Muscle of leg (tissue), 3 donors: ENCODE measurements at regions not wholly inside any gene's neighbourhood (a gene's known extent, or its start where the extent isn't known, plus 50 kb on each side); places are given as distances from the start of the nearest gene placed in this dataset.
A peak's percentile ranks its signal among the peaks of the same experiment; 100 is the strongest.

Experiments used
- DNase-seq: peaks from one replicate; pipeline ENCODE4 v3.0.0; 2013
- H3K27ac ChIP-seq: one replicate; pipeline ENCODE4 v1.5.1; 2013; ENCODE audit warnings: mild to moderate bottlenecking, low read length, control low read depth
- H3K27me3 ChIP-seq: one replicate; pipeline ENCODE4 v1.6.1; 2013; ENCODE audit warnings: low read length; ENCODE audit not compliant: control insufficient read depth, insufficient read depth
- H3K36me3 ChIP-seq: one replicate; pipeline ENCODE4 v1.6.1; 2013; ENCODE audit warnings: low read length; ENCODE audit not compliant: control insufficient read depth, insufficient read depth
- H3K4me1 ChIP-seq: one replicate; pipeline ENCODE4 v1.6.1; 2013; ENCODE audit warnings: low read length; ENCODE audit not compliant: control insufficient read depth, insufficient read depth
- H3K4me3 ChIP-seq: one replicate; pipeline ENCODE4 v1.5.1; 2013; ENCODE audit warnings: low read length, control low read depth
- H3K9me3 ChIP-seq: replicated peaks from 2 replicates; pipeline ENCODE4 v1.6.1; 2013; ENCODE audit warnings: low read depth, low read length; ENCODE audit not compliant: control insufficient read depth
- whole genome bisulfite sequencing: methylation state at CpG from one replicate; pipeline ENCODE4 v1.1.5; 2013; ENCODE audit warnings: missing lambda C conversion rate; ENCODE audit not compliant: insufficient coverage; 5-methylcytosine and 5-hydroxymethylcytosine counted together

DNA sequence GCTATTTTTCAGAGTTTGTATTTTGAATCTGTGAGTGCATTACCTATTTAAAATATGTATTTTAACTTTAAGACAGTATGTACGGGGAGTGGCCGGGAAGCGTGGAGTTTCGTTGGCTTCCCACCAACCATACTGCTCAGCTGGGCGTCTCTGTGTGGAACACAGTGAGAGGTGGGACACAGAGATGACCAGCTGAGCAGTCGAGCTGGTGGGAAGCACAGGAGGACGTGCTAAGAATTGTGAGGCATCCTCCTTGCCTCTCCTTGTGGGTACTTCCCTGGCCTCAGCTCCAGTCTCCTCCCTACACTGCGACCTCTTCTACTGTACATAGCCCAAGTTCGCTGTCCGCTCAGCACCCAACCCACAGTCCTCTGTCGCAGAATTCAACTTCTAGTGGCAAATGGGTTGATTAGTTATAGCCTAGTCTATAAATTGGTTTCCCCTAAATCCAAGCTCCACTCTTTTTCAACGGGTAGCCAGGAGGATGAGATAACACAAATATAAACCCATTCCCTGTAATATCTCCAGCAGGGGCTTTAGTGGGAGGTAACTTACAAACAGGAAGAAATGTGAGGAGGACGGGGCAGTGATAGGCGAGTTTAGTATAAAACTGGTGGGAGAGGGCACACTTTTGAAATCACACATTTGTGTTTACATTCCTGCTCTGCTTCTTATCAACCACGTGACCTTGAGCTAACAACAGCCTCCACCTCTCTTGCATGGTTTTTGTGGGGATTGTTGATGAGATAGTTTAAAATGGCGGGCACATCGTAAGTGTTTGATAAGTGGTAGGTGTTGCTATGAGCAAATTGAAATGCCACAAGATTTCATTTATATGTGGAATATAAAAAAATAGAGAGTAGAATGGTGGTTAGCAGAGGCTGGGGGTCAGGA, 211.9 kb upstream of the HS3ST3A1 start:
- no CpG with 5 or more reads among the region's 17 CpGs for WGBS
- no peaks in the 10 kb centered on the region for H3K9me3 ChIP-seq
- no peak overlapping the region for H3K27ac ChIP-seq
- peak; percentile 8 for DNase-seq
- no peaks in the 10 kb centered on the region for H3K36me3 ChIP-seq
- no peaks in the 10 kb centered on the region for H3K27me3 ChIP-seq
- no peaks in the 10 kb centered on the region for H3K4me1 ChIP-seq
- H3K4me3 ChIP-seq = no peak overlapping the region

- no peaks in the 10 kb centered on the region for H3K9me3 ChIP-seq
- no peak for DNase-seq
- H3K36me3 ChIP-seq = no peaks in the 10 kb centered on the region
- no peaks in the 10 kb centered on the region for H3K4me1 ChIP-seq
- no peak overlapping the region for H3K27ac ChIP-seq
- no peaks in the 10 kb centered on the region for H3K27me3 ChIP-seq
- no peak overlapping the region for H3K4me3 ChIP-seq
- no CpG with 5 or more reads among the region's 3 CpGs for WGBS
Measured at GRCh38 chr17:13822700-13823099, 221.0 kb upstream of the HS3ST3A1 start.

DNA sequence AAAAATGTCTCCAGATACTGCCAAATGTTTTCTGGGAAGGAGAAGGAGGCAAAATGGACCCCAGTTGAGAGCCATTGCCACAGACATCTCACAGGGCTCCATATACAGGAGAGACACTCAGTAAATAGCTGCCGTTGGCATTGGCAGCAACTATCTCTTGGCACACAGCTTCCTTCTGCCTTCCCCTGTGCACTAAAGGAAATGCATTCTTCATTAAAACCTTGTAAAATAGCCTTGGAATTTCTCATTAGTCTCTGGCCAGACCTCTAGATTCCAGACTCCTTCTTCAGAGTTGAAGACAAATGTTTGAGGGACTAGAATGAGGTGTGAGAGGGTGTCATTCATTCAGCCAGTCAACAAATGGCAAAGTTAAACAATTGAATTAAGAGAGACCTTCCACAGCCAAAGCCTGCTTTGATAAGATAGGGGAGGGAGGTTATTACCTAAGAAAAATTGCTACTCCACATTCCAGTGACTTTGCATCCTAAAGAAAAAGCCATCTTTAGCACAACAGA, 223.9 kb upstream of the HS3ST3A1 start:
- Histone ChIP-seq H3K4me1 (no peaks in the 10 kb centered on the region), H3K27ac (no peak overlapping the region), H3K36me3 (no peaks in the 10 kb centered on the region), H3K27me3 (no peaks in the 10 kb centered on the region), H3K4me3 (no peak overlapping the region), H3K9me3 (no peaks in the 10 kb centered on the region)
- no peak for DNase-seq
- 67% methylated on average over 1 of the region's 1 CpG for WGBS

DNA sequence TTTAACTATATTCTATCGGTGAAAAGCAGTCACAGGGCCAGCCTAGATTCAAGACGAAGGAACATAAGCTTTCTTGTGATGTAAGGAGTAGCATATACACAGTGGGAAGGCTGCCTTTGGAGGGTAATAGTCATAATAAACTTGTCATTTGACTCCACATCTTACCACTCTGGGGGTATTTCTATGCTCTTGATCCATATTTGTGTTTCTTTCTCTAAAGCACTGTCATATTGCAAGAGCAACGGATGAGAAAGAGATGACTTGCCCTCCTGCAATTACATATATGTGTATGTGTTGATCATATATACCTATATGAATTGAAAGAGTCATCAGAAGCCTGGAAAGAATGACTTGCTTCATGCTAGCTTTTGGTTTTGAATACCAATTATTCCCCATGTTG, 225.4 kb upstream of the HS3ST3A1 start:
- Histone ChIP-seq H3K27ac (no peak overlapping the region), H3K36me3 (no peaks in the 10 kb centered on the region), H3K4me3 (no peak overlapping the region), H3K27me3 (no peaks in the 10 kb centered on the region), H3K9me3 (no peaks in the 10 kb centered on the region), H3K4me1 (no peaks in the 10 kb centered on the region)
- no peak for DNase-seq
- 100% methylated on average over 1 of the region's 3 CpGs for WGBS

- H3K9me3 ChIP-seq = no peaks in the 10 kb centered on the region
- WGBS = no CpG with 5 or more reads among the region's 2 CpGs
- H3K4me3 ChIP-seq = no peak overlapping the region
- no peaks in the 10 kb centered on the region for H3K36me3 ChIP-seq
- DNase-seq = no peak
- H3K4me1 ChIP-seq = no peaks in the 10 kb centered on the region
- no peak overlapping the region for H3K27ac ChIP-seq
- H3K27me3 ChIP-seq = no peaks in the 10 kb centered on the region
Measured at GRCh38 chr17:13833921-13834320, 232.2 kb upstream of the HS3ST3A1 start.

DNA sequence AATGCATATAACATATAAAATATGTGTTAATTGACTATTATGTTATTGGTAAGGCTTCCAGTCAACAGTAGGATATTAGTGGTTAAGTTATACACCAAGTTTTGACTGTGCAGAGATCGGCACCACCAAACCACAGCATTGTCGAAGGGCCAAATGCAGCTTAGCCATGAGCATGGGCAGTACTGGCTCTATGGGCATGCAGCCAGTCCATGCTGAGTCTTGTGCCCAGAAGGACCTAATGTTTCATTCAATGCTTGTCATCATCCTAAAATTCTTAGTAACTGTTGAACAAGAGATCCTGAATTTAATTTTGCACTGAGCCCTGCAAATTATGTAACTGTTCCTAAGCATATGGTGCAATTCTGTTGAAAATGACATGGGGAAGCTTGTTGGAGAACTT, 233.4 kb upstream of the HS3ST3A1 start:
- Histone ChIP-seq H3K27me3 (no peaks in the 10 kb centered on the region), H3K4me3 (no peak overlapping the region), H3K4me1 (no peaks in the 10 kb centered on the region), H3K9me3 (no peaks in the 10 kb centered on the region), H3K27ac (no peak overlapping the region), H3K36me3 (no peaks in the 10 kb centered on the region)
- WGBS = 80% methylated on average over 1 of the region's 2 CpGs
- DNase-seq = no peak

- H3K27me3 ChIP-seq = no peaks in the 10 kb centered on the region
- H3K4me3 ChIP-seq = no peak overlapping the region
- H3K36me3 ChIP-seq = no peaks in the 10 kb centered on the region
- no peaks in the 10 kb centered on the region for H3K4me1 ChIP-seq
- DNase-seq = no peak
- no peaks in the 10 kb centered on the region for H3K9me3 ChIP-seq
- H3K27ac ChIP-seq = no peak overlapping the region
- WGBS = 85% methylated on average over 6 of the region's 12 CpGs
Measured at GRCh38 chr17:13837417-13837816, 231.9 kb upstream of the COX10 start.

- no peak for DNase-seq
- WGBS = no CpG with 5 or more reads among the region's 1 CpG
Measured at GRCh38 chr17:13840254-13840653, 229.1 kb upstream of the COX10 start.

DNA sequence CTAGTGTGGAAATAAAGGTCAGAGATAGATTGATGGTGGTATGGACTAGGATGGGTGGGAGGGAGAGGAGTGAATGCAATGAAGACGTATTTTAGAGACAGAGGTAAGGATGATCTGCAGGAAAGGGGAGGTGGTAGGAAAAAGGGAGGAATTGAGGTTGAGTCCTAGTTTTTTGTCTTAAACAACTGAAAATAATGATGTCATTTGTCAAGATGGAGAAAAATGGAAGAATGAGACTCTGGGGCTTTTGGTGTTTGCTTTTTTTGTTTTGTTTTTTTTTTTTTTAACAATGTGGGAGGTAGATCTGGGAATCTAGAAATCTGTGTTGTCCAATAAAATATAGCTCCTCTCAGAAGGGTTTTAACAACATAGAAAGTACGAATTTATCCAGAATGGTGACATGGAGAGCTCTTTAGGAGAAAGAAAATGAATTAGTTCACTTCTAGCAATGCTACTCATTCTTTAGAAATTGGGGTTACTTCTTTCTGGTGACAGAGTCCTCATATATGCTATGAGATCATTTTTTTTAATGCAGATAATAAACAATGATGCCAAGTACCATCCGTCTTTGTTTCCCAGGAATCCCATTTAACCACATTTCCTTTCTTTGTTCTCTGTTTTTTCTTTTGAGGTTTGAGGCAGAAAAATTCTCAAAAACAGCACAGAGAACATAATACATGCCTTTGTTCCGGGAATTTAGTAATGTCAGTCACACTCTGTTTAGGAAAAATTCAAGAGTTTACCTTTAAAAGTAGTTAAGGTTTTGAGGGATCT, 225.3 kb upstream of the COX10 start:
- 83% methylated on average over 1 of the region's 4 CpGs for WGBS
- no peak for DNase-seq

More at GRCh38 chr17:13840254-13840653, 229.1 kb upstream of the COX10 start:
- Histone ChIP-seq H3K36me3 (no peaks in the 10 kb centered on the region), H3K4me1 (no peaks in the 10 kb centered on the region), H3K4me3 (no peak overlapping the region), H3K9me3 (no peaks in the 10 kb centered on the region), H3K27ac (no peak overlapping the region), H3K27me3 (no peaks in the 10 kb centered on the region)

DNA sequence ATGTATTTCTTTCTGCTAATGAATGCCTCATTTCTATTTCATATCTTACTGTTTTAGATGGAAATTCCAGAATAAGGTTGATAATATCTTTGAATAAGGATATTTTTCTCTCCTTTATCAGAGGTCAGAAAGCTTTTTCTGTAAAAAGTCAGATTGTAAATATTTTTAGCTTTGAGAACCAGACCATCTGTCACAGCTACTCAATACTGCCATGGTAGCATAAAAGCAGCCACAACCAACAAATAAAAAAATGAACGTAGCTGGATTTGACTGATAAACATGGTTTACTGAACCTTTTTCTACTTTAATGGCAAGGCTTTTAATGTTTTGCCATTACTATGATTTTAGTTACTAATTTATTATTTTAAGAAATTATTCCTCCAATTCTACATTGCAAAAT, 217.4 kb upstream of the COX10 start:
- Histone ChIP-seq H3K27me3 (no peaks in the 10 kb centered on the region), H3K9me3 (no peaks in the 10 kb centered on the region), H3K27ac (no peak overlapping the region), H3K4me1 (no peaks in the 10 kb centered on the region), H3K36me3 (no peaks in the 10 kb centered on the region), H3K4me3 (no peak overlapping the region)
- no CpG with 5 or more reads among the region's 1 CpG for WGBS
- DNase-seq = no peak

More for the DNA sequence above, 225.3 kb upstream of the COX10 start:
- Histone ChIP-seq H3K27me3 (no peaks in the 10 kb centered on the region), H3K36me3 (no peaks in the 10 kb centered on the region), H3K4me3 (no peak overlapping the region), H3K9me3 (no peaks in the 10 kb centered on the region), H3K27ac (no peak overlapping the region), H3K4me1 (no peaks in the 10 kb centered on the region)
